Gastrocnemius medialis (tissue), 4 donors: ENCODE measurements at regions not wholly inside any gene's neighbourhood (a gene's known extent, or its start where the extent isn't known, plus 50 kb on each side); places are given as distances from the start of the nearest gene placed in this dataset.

Source experiments
- ATAC-seq, 2 donors: fragments of 150-250 bp; one replicate each; pipeline ENCODE4 v1.9.1; 2016
- DNase-seq, 2 donors: peaks; one replicate each; pipeline ENCODE4 v3.0.0-alpha.2; 2019
- H3K27ac ChIP-seq, 4 donors: fragments of 200-600 bp; sonication (generic); 1 replicate in 1 of 4; 2 replicates in 3 of 4; pipeline ENCODE4 v1.5.1; 2016 to 2018; ENCODE audit warnings: mild to moderate bottlenecking in 2 of 4, moderate library complexity in 1 of 4
- H3K27me3 ChIP-seq, 3 donors: fragments of 200-600 bp; sonication (generic) in 2 of 3; 1 replicate in 1 of 3; 2 replicates in 2 of 3; pipeline versions ENCODE4 v1.5.1 to v1.6.0; 2016 to 2019; ENCODE audit warnings: mild to moderate bottlenecking in 1 of 3, moderate library complexity in 1 of 3
- H3K36me3 ChIP-seq, 2 donors: fragments of 200-600 bp; sonication (generic) in 1 of 2; one replicate each; pipeline ENCODE4 v1.5.1; 2017 to 2018
- H3K4me1 ChIP-seq, 2 donors: fragments of 200-600 bp; sonication (generic) in 1 of 2; one replicate each; pipeline ENCODE4 v1.5.1; 2016 to 2017; ENCODE audit warnings: mild to moderate bottlenecking in 2 of 2
- H3K4me3 ChIP-seq, 4 donors: fragments of 200-600 bp; sonication (generic) in 3 of 4; 1 replicate in 1 of 4; 2 replicates in 3 of 4; pipeline ENCODE4 v1.5.1; 2016 to 2019; ENCODE audit warnings: mild to moderate bottlenecking in 2 of 4
- H3K9me3 ChIP-seq, 3 donors: fragments of 200-600 bp; sonication (generic) in 2 of 3; 1 replicate in 1 of 3; 2 replicates in 2 of 3; pipeline ENCODE4 v1.5.1; 2016 to 2019
- POLR2A ChIP-seq, 2 donors: fragments of 450-650 bp; IDR thresholded peaks; one replicate each; pipeline ENCODE4 v1.6.1; 2017; ENCODE audit warnings: antibody characterized with exemption in 2 of 2, mild to moderate bottlenecking in 2 of 2, moderate library complexity in 2 of 2
- in situ Hi-C, 4 donors: fragments of 200-750 bp; cut with MboI; loops; one replicate each; pipeline versions ENCODE4 v1.15.0 to v1.8.0; 2017; ENCODE audit warnings: low sequenced_read_pairs in 4 of 4
- intact Hi-C: fragments of 100-400 bp; cut with DNase I; formaldehyde crosslinking; loops from one replicate; pipeline ENCODE4 v1.15.1; 2023; ENCODE audit warnings: low total_unique reads
- TF ChIP-seq, protein P1 (sequence below), 5 experiments: fragments of 450-650 bp in 3 of 5; fragments of 200-600 bp in 2 of 5; sonication (generic) in 2 of 5; IDR thresholded peaks in 4 of 5; conservative IDR thresholded peaks in 1 of 5; 1 replicate in 4 of 5; 2 replicates in 1 of 5; pipeline ENCODE4 v1.5.1; 2016 to 2019; ENCODE audit warnings: antibody characterized with exemption in 5 of 5, mild to moderate bottlenecking in 3 of 5, moderate library complexity in 3 of 5

DNA sequence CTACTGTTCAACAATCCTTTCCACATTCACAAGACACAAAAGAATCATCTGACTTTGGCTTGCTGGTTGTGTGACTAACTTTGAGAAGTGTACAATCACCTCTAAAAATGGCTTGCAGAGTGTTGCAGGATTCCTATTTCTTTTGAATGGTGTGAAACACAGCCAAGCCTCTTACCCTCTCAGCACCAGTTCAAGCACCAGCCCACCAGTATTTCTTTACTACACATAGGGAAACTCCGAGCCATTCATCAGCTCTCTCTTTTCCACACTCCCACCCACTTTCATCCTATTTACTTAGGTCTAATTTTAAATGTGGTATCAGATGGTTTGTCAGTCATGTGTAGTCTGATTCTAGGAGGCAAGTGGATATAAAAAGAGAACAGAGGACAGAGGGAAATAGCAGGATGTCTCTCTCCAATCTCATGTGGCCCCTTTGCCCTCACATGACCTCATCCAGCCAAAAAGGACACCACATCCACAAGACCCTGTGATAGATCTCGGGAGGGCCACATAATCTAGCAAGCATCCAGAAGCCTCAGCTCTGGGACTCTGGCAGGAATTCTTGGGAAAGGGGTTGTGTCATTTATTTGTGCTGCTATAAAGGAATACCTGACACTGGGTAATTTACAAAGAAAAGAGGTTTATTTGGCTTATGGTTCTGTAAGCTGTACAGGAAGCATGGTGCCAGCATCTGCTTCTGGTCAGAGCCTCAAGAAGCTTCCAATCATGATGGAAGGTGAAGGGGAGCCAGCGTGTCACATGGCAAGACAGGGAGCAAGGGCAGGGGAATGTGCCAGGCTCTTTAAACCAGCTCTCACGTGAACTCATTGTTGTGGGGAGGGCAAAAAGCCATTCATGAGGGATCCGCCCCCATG is 66.8 kb upstream of the NEBL start:
- TF ChIP-seq, protein P1, sequence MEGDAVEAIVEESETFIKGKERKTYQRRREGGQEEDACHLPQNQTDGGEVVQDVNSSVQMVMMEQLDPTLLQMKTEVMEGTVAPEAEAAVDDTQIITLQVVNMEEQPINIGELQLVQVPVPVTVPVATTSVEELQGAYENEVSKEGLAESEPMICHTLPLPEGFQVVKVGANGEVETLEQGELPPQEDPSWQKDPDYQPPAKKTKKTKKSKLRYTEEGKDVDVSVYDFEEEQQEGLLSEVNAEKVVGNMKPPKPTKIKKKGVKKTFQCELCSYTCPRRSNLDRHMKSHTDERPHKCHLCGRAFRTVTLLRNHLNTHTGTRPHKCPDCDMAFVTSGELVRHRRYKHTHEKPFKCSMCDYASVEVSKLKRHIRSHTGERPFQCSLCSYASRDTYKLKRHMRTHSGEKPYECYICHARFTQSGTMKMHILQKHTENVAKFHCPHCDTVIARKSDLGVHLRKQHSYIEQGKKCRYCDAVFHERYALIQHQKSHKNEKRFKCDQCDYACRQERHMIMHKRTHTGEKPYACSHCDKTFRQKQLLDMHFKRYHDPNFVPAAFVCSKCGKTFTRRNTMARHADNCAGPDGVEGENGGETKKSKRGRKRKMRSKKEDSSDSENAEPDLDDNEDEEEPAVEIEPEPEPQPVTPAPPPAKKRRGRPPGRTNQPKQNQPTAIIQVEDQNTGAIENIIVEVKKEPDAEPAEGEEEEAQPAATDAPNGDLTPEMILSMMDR (IDR thresholded peaks at IDR 0.05 in 4 of 5, conservative IDR thresholded peaks at IDR 0.05 in 1 of 5): no peak
- no peak for TF ChIP-seq POLR2A (IDR thresholded peaks at IDR 0.05)
- ATAC-seq: no peak
- intact Hi-C loops: no loop called here

DNA sequence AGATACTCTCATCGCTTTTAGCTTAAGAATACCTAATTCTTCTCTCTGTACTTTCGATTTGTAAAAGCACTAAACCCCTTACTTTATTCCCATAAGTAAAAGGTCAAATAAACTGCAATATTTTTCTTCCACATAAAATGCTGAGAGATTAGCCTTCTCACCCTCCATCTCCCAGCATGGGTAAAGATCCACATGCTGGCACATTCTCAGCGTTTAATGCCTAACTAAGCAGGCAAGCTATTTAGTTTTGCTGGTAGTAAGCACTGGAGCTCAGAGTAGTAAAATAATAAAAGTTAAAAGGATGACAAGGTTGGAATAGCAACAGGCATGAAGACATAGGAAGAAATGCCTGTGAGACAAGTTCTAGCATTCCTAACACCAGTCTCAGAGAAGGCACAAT is 65.9 kb upstream of the NEBL start:
- Histone ChIP-seq H3K9me3 (no peaks in the 10 kb centered on the region), H3K4me3 (no peak overlapping the region), H3K4me1 (no peaks in the 10 kb centered on the region), H3K27me3 (no peaks in the 10 kb centered on the region), H3K27ac (no peak overlapping the region), H3K36me3 (no peaks in the 10 kb centered on the region)
- intact Hi-C loops: no loop called here
- ATAC-seq (no peak), DNase-seq (no peak)
- in situ Hi-C loops: no loop called here
- TF ChIP-seq POLR2A (IDR thresholded peaks at IDR 0.05): no peak
- TF ChIP-seq, protein P1 (IDR thresholded peaks at IDR 0.05 in 4 of 5, conservative IDR thresholded peaks at IDR 0.05 in 1 of 5): no peak

More for the DNA sequence above, 66.8 kb upstream of the NEBL start:
- Histone ChIP-seq H3K36me3 (no peaks in the 10 kb centered on the region), H3K27ac (no peak overlapping the region), H3K9me3 (no peaks in the 10 kb centered on the region), H3K4me3 (no peak overlapping the region), H3K27me3 (no peaks in the 10 kb centered on the region), H3K4me1 (no peaks in the 10 kb centered on the region)
- in situ Hi-C loops: no loop called here
- no peak for DNase-seq

- in situ Hi-C loops (no loop called here), intact Hi-C loops (no loop called here)
- Histone ChIP-seq H3K36me3 (no peaks in the 10 kb centered on the region), H3K27ac (no peak overlapping the region), H3K4me3 (no peak overlapping the region), H3K4me1 (no peaks in the 10 kb centered on the region), H3K9me3 (no peaks in the 10 kb centered on the region), H3K27me3 (no peaks in the 10 kb centered on the region)
- no peak for TF ChIP-seq POLR2A (IDR thresholded peaks at IDR 0.05)
- ATAC-seq (no peak), DNase-seq (no peak)
Observed at GRCh38 chr10:20962165-20962564, 65.1 kb upstream of the NEBL start.

GRCh38 chr10:20959242-20959641 is 62.1 kb upstream of the NEBL start:
- intact Hi-C loops: no loop called here

DNA sequence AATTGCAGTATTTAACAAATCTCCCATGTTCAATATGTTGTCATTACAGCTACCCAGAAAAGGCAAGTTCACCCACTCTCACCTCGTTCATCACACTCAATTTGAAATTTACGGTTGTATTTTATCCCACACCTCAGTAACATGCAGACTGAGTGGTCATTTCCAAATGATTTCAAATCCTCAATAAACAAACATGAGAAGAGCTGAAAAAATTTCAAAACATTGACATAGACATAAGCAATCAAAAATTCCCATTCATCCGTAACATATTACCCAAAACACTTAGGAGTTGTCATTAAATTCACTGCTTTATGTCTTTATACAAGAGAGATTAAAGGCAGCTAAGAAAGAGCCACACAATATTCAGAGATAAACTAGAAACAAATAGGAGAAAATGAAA is 61.7 kb upstream of the NEBL start:
- in situ Hi-C loops: no loop called here
- ATAC-seq (no peak), DNase-seq (no peak)
- no peaks in the 10 kb centered on the region for H3K36me3 ChIP-seq
- H3K27me3 ChIP-seq: no peaks in the 10 kb centered on the region
- no peaks in the 10 kb centered on the region for H3K4me1 ChIP-seq
- intact Hi-C loops: no loop called here
- H3K4me3 ChIP-seq: no peak overlapping the region
- no peaks in the 10 kb centered on the region for H3K9me3 ChIP-seq
- no peak for TF ChIP-seq POLR2A (IDR thresholded peaks at IDR 0.05)
- TF ChIP-seq, protein P1 (IDR thresholded peaks at IDR 0.05 in 4 of 5, conservative IDR thresholded peaks at IDR 0.05 in 1 of 5): no peak
- H3K27ac ChIP-seq: no peak overlapping the region

More at GRCh38 chr10:20959242-20959641, 62.1 kb upstream of the NEBL start:
- H3K9me3 ChIP-seq: no peaks in the 10 kb centered on the region
- no peak for DNase-seq
- no peaks in the 10 kb centered on the region for H3K4me1 ChIP-seq
- H3K27me3 ChIP-seq: no peaks in the 10 kb centered on the region
- TF ChIP-seq, protein P1 (IDR thresholded peaks at IDR 0.05 in 4 of 5, conservative IDR thresholded peaks at IDR 0.05 in 1 of 5): no peak
- no peak for TF ChIP-seq POLR2A (IDR thresholded peaks at IDR 0.05)
- H3K27ac ChIP-seq: no peak overlapping the region
- H3K36me3 ChIP-seq: no peaks in the 10 kb centered on the region
- no peak for ATAC-seq
- H3K4me3 ChIP-seq: no peak overlapping the region
- in situ Hi-C loops: no loop called here
